Cardiac septum (tissue), 1 donor: ENCODE measurements at regions not wholly inside any gene's neighbourhood (a gene's known extent, or its start where the extent isn't known, plus 50 kb on each side); places are given as distances from the start of the nearest gene placed in this dataset.
"Not testable (repeated sequence)": the region's sequence is repeated elsewhere in the genome, so short reads cannot be mapped to it uniquely, and the experiment has no call there.

Experiments
- DNase-seq: peaks from one replicate; pipeline ENCODE4 v3.0.0-alpha.2; 2020; ENCODE audit warnings: low spot score
- intact Hi-C: fragments of 100-400 bp; cut with DNase I; formaldehyde crosslinking; loops from one replicate; pipeline ENCODE4 v1.14.0; 2022
- donor health status: DM: no; HTN: no; CAD: no.

DNA sequence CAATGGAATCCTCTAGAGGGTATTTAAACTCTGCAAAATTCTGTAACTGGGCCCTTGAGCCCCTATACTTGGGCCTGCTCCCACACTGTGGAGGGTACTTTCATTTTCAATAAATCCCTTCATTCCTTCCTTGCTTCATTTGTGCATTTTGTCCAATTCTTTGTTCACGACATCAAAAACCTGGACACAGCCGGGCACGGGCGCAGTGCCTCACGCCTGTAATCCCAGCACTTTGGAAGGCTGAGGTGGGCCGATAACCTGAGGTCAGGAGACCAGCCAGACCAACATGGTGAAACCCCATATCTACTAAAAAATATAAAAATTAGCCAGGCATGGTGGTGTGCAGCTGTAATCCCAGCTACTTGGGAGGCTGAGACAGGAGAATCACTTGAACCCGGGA, 714.9 kb upstream of the NOVA1 start:
- not testable (repeated sequence) for DNase-seq

DNA sequence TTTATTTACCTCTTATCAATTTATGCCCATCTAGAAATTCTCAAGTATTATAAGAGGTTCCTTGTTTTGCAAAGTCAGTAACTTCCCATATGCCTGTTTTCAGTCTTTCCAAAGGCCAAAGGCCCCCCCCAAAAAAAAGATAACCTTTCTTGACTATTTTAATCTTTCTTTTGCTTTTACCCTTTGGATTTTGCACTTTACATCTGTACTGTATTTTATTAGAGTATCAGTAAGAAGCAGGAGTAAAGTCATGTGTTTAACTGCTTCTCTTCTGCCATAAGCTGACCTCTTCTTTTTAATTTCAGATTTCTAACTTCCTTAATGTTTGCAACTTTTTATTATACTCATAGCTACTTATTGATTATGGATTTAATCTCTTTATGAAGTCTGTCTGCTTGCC, 716.4 kb upstream of the NOVA1 start:
- no peak for DNase-seq
- intact Hi-C loops = no loop called here

More for the DNA sequence above, 714.9 kb upstream of the NOVA1 start:
- intact Hi-C loops = not testable (repeated sequence)

DNA sequence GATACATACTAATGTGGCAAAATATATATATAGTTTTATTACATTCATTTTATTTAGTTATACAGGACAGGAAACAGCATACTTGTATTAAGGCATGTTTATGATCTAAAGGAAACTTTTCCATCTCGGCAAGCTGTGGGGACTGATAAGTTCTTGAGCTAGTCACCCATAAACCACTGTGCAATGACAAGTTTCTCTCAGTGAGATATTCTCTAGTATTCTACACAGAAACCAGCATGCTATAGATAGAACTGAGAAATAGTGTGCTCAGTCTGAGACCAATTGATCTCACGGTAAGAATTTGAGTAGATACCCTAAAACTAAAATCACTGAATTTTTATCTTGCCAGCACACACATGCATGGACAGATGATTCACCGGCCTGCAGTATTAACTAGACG, 717.6 kb upstream of the NOVA1 start:
- DNase-seq = no peak
- intact Hi-C loops = no loop called here

DNA sequence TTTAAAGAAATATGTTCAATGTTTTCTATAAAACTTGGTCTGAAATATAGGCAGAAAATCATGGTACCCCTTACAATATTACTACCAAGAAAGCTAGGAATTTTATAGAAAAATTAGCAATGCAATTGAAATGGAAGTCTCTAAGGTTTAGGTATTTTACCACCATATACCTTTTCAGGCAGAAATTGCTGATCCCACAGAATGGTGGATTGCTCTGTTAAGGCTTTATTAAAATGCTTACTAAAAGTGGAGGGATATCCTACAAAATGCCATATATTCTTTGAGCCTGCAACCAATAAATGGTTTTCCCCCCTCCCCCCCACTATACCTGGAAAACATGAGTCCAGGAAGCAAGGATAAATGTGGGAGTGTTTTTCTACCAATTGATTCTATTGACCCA, 718.1 kb upstream of the NOVA1 start:
- DNase-seq = no peak
- intact Hi-C loops = no loop called here

DNA sequence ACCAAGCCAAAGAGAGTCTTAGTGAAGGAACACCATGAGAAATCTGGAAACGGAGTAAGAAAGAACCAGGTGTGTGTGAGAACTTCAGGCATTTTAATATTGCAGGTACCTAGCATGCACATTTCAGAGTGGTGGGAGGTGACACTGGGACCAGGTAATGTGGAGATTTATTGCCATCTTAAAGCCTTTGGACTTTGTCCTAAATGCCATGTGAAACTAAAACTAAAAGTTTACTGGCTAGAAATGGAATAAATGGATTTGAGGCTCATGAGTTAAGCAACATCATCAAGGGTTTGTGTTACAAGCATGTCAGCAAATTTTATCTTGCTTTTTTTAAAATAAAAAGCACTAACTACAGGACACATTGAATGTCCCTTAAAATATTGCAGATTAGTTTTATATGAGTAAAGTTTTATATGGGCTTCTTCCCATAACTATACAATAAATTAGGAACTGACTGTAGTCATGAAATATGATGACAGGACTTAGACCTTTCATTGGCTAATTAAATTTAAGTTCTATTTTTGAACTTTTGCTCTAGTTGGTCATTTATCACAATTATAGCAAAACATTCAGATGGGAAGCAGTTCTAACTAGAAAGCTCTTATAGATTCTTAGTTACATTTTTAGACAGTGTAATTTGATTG, 721.1 kb upstream of the NOVA1 start:
- DNase-seq = no peak
- intact Hi-C loops = no loop called here

DNA sequence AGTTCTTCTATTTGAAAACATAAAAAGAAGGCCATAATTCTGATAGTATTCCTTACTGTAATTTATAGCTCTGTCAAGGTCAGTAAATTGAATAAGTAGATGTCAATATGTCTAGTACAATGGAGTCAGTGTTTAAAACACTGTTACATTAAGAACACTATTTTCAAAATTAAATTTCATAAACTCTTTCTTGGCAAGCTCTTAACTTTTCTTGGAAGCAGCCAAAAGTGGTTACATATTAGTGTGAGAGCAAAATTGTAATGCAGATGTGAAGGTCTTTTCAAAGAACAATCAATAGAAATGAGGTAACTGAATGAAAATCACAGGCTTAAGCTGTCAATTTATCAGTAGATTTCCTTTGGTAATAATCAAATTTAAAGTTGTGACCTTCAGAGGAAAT, 722.4 kb upstream of the NOVA1 start:
- no peak for DNase-seq
- intact Hi-C loops = no loop called here

DNA sequence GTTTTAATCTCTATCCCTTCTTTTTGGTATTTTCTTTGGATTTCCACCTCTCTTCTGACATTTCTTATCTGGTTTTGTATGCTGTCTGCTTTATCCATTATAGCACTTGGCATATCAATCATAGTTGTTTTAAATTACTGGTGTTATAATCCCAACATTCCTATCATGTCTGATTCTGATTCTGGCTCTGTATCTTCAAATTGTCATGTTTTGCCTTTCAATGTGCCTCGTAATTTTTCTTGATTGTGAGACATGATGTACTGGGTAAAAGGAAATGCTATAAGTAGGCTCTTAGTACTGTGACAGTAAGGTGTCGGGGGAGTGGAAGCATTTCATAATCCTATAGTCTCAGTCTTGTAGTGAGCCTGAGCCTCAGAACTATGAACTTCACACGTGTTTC, 729.3 kb upstream of the NOVA1 start:
- intact Hi-C loops = no loop called here
- no peak for DNase-seq

DNA sequence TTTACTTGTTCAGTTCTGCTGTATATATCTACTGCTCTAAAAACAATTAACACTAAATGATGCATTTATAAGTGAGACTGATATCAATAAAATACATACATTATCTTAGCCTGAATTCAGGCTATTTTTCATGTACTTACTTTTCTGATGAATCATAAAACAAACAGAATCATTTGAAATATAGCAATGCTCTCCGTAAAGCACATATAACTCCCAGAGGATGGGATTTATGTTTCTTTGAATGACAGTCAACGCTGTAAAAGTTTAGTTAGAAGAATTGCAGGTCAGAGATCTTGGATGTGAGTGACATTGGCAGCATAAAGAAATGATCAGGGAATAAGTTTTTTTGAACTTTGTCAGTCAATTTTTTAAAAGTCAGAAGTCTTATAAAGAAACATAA, 740.2 kb upstream of the NOVA1 start:
- intact Hi-C loops = no loop called here
- no peak for DNase-seq

DNA sequence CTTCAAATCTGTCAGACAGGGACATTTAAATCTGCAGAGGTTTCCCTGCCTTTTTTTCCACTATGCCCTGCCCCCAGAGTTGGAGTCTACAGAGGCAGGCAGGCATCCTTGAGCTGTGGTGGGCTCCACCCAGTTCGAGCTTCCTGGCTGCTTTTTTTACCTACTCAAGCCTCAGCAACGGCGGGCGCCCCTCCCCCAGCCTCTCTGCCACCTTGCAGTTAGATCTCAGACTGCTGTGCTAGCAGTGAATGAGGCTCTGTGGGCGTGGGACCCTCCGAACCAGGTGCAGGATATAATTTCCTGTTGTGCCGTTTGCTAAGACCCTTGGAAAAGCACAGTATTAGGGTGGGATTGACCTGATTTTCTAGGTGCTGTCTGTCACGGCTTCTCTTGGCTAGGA, 765.2 kb upstream of the NOVA1 start:
- intact Hi-C loops, DNase-seq: not testable (repeated sequence)

DNA sequence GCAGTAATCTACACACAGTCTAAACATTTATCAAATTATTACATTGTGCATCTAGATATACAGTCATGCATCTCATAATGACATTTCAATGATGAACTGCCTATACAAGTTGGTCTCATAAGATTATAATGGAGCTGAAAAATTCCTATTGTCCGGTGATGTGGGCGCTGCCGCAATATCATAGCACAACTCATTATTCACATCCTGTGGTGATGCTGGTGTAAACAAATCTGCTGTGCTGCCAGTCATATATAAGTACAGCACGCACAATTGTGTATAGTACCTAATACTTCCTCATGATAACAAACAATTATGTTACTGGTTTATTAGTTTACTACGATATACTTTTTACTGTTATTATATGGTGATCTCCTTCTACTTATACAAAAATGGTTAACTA, 768.8 kb upstream of the NOVA1 start:
- intact Hi-C loops = no loop called here
- DNase-seq = no peak

DNA sequence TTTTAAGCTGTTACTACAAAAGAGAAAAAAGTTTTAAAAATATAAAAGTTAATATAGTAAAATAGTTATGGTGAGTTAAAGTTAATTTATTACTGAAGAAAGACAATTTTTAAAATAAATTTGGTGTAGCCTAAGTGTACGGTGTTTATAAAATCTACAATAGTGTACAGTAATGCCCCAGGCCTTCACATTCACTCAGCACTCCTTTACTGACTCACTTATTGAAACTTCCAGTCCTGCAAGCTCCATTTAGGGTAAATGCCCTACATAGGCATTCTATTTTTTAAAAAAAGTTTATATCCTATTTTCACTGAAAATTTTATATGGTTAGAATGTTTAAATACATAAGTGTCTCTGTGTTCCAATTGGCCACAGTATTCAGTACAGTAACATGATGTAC, 769.5 kb upstream of the NOVA1 start:
- no peak for DNase-seq
- intact Hi-C loops = no loop called here

DNA sequence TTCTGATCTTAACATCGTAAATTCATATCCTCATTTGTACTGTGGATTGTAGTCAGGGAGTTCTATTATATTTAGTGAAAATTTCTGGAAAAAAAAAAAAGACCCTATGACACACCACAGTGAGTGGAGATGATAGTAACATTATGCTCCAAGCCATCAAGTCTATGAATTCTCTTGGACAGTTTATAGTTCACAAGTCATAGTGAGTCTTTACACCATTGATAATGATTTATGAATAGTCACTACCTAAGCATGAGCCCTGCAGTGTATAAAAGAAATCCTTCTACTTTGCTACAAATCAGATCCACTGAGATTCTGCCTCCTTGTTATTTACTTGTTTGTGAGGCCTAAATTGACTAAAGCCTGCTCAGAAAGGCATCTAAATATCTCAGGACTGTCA, 772.2 kb upstream of the NOVA1 start:
- intact Hi-C loops = no loop called here
- DNase-seq = no peak

DNA sequence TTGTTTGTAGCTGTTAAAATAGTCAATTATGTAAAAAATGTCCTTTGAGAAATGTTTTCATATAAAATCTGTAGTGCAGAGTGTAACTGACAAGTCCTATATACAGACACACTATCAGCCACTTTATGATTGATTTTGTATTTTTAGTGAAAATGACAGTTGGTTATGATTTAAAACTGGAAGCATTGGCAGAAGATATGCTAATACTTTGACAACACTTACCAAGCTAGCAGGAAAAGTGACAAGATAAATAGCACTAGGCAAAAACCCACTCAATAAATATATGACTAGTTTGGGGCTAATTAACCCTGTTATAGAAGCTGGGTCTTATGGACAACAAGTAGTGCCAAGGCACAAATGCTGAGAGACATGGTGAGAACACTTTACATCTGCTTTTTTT, 772.9 kb upstream of the NOVA1 start:
- intact Hi-C loops = no loop called here
- DNase-seq = no peak

DNA sequence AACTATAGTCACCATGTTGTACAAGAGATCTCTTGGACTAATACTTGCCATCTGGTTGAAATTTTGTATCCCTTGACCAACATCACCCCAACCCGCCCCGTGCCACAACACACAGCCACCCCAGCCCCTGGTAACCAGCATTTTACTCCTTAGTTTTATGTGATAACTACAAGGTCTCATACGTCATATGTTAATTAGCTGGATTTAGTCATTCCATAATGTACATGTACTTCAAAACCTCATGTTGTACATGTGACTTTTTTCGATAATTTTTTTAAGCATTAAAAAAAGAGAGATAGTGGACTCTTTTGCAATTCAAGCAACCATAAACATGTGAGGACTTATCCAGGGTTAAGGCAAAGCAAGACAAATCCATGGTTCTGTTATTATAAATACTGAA, 773.4 kb upstream of the NOVA1 start:
- intact Hi-C loops = no loop called here
- DNase-seq = no peak

DNA sequence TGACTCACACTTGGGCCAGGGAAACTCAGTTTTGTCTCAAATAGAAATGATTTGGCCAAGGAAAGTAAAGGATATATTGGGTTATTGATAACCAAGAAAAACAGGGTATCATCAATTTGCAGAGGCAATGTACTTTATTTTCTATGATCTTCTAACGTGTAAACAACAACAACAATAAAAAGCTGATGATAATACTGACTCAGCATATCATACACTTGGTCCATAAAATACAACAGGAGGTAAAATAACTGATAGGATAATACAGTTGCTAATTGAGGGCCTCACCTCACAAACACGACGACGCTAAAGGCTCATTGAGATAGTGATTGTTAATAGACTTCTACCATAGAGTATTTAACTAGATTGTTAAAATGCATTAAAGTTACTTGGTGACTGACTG, 774.0 kb upstream of the NOVA1 start:
- DNase-seq = no peak

DNA sequence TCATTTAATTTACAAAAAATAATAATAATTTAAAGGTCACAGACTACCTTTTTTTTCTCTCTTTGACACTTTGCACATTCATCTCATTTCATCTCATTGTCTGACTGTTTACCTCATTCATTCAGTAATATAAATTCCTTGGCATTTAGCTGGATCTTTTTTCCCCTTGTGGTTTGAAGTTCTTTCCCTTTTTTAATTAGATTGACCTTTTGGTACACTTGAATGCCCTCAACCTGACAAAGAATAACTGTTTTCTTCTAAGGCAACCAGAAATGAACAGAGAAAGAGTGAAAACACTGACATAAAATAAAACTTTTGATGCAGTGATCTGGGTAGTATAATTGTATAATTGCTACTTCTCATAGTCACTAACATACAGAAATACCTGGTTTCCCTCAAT, 774.9 kb upstream of the NOVA1 start:
- DNase-seq = no peak
- intact Hi-C loops = no loop called here

More for the DNA sequence above, 774.0 kb upstream of the NOVA1 start:
- intact Hi-C loops = no loop called here

DNA sequence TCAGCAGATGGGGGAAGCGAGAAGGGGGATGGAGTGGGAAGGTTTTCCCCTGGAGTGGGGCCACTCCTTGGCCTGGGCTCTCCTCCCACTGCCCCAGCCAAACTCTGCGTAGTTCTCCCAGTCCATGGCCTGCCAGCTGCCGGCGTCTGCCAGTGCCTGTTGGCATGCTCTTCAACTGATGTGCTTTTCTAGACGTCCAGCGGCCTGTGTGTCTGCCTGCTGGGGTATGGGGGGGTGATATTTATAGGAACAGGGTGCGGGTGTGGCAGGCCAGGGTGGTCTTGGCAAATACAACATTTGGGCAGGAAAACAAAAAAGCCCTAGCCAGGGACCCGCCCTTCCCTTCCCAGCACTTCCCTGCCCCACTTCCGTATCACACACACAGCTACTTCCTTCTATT, 786.3 kb upstream of the NOVA1 start:
- intact Hi-C loops = no loop called here
- no peak for DNase-seq

DNA sequence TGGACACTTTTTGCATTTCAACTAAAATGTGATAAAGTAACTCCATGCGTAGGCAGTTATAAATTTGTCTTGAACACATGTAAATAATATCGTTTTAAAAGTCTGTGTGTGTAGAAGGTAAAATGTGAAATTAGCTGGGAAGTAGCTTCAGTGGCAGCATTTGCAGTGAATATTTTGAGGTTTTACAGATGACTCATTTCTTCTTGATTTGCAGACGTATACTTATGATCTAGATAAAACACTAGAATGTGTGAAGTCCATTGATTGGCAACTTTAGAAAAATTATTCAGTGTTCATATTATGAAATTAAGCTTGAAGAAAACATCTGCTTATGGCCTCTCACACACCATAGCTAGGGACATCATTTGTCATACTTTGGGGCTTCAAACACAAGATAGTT, 788.6 kb upstream of the NOVA1 start:
- intact Hi-C loops = no loop called here
- no peak for DNase-seq

DNA sequence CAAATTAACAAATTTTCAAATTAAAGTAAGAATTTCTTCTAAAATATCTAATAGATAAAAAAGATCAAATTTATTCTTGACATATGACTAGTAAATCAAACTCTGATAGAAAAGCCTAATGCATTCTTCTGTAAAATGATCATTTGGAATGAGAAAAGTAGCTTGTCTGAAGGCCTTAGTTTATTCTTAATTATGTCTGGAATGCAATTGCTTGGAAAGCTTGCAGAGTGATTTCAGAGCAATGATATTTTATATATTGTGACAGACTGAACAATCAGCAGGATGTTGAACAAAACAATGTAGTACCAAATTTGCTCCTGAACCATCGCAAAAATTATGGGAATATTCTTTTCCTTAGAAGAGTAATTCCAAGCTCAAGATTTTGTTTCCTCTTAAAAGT, 789.6 kb upstream of the NOVA1 start:
- intact Hi-C loops = no loop called here
- DNase-seq = no peak

DNA sequence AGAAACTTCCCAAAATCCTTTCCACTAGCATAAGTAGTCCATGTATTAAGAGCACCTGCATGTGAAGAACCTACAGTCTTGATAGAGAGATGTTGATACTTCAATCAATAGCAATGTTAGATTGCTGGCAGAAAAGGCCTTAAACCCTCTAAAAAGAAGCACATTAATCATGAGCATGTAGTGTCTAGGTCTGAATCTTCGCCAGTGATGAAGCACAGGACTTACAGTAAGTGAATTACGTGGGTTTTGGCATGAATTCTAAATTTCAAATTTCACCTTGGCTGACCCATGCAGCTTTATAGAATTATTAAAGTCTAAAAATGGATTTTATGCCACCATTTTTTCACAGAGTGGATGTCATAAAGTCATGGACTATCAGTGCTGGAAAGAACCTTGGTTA, 791.6 kb upstream of the NOVA1 start:
- intact Hi-C loops = no loop called here

DNA sequence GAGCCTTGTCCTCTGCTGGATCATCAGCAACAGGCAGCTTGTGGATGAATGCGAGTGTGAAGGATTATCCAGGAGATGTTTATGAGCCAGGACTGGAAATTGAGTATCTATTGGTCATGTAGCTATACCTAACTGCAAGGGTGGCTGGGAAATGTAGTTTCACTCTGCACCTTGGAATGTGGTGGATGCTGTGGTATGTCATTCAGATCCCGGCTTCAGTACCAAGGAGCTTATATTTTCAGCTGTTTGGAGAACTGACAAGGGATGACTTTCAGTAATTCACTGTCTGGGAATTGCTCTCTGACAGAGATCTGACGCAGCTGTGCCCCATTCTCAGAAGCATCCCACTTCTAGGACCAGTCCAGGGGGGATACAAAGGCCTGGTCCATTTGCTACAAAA, 792.3 kb upstream of the NOVA1 start:
- DNase-seq = no peak
- intact Hi-C loops = no loop called here

More for the DNA sequence above, 791.6 kb upstream of the NOVA1 start:
- DNase-seq = no peak

DNA sequence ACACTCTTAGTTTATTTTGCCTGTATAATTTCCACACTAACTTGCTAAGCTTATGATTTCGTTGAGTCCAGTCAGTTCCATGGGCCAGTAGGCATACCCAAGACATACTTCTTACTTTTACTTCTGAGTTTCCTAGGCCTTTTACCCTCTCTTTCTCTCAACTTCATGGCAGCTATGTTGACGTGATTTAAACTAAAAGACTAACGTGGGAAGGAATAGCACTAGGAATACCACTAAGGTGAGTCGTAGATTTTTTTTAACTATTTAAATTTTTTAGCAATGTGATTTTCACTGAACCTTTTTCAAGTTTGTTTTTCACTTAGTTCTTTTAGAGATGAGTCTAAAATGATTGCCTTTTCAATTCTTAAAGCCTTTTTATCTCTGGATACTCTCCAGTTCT, 793.5 kb upstream of the NOVA1 start:
- intact Hi-C loops = no loop called here
- no peak for DNase-seq
